Spleen (tissue), 7 donors: ENCODE measurements at regions not wholly inside any gene's neighbourhood (a gene's known extent, or its start where the extent isn't known, plus 50 kb on each side); places are given as distances from the start of the nearest gene placed in this dataset.

Experiments used
- CTCF ChIP-seq, 11 experiments: fragments of 200-600 bp in 7 of 11; fragments of 450-650 bp in 4 of 11; sonication (generic) in 4 of 11; IDR thresholded peaks in 8 of 11; conservative IDR thresholded peaks in 3 of 11; 1 replicate in 7 of 11; 2 replicates in 4 of 11; pipeline versions ENCODE4 v1.4.0 to v1.8.0; 2016 to 2021; ENCODE audit warnings: antibody characterized with exemption in 11 of 11, inconsistent platforms in 4 of 11, mild to moderate bottlenecking in 1 of 11
- POLR2AphosphoS5 ChIP-seq, 3 donors: sonication (generic); formaldehyde crosslinking; IDR thresholded peaks; one replicate each; pipeline ENCODE4 v1.5.1; 2017; ENCODE audit warnings: antibody characterized with exemption in 3 of 3
- donor health status: DM: no; HTN: no; CAD: no; lungs with moderate emphysema.
- donor health status: DM: no; HTN: no; CAD: no.
- donor health status: DM: no; HTN: no; CAD: no.

GRCh38 chr4:94115687-94116086 lies 92.0 kb upstream of the SMARCAD1 start:
- TF ChIP-seq CTCF (IDR thresholded peaks at IDR 0.05 in 8 of 11, conservative IDR thresholded peaks at IDR 0.05 in 3 of 11) (no peak), POLR2AphosphoS5 (IDR thresholded peaks at IDR 0.05) (no peak)
